ENCODE measurements at regions not wholly inside any gene's neighbourhood (a gene's known extent, or its start where the extent isn't known, plus 50 kb on each side); places are given as distances from the start of the nearest gene placed in this dataset.
"Not testable (repeated sequence)": the region's sequence is repeated elsewhere in the genome, so short reads cannot be mapped to it uniquely, and the experiment has no call there.

DNA sequence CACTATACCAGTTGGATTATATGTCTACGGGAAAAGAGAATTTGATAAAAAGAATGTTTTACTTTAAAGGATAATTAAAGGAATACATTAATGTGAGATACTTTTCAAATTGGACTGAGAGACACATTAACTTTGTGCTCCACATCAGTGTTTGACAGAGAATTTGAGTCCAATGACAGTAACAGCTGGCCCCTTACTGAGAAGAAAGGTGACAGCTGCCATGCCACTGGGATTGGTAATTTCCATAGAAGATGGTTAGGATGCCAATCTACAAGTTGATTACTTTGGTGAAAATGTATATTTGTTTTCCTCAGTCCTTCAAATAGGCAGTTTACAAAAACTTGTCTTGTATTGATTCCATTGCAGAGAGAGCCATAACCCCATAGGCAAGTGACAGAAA is 578.4 kb downstream of the SLCO4C1 start:
- DNase-seq (ENCODE audit: low spot score), result no peak
- Histone ChIP-seq H3K4me1 (ENCODE audit: insufficient read depth, low read length, poor library complexity, severe bottlenecking) (no peaks in the 10 kb centered on the region), H3K27me3 (replicated peaks; ENCODE audit: insufficient read depth, low read depth, low read length, poor library complexity) (no peaks in the 10 kb centered on the region), H3K27ac (ENCODE audit: low read depth, low read length, poor library complexity, severe bottlenecking) (no peak overlapping the region), H3K36me3 (ENCODE audit: insufficient read depth, low read length, poor library complexity, severe bottlenecking) (no peaks in the 10 kb centered on the region), H3K4me3 (ENCODE audit: low read depth, low read length, poor library complexity, severe bottlenecking) (no peak overlapping the region), H3K9me3 (ENCODE audit: low read depth, low read length, poor library complexity, severe bottlenecking) (no peaks in the 10 kb centered on the region)
- POLR2A ChIA-PET (ENCODE audit: low non-redundant PET), result no interaction called here
- intact Hi-C loops (cut with micrococcal nuclease; ENCODE audit: unreplicated experiment), result no loop called here
- CTCF ChIA-PET, result no interaction called here
- BruUV-seq (replicated peaks), result no TSS peak
- no peak for TF ChIP-seq EZH2 (IDR thresholded peaks at IDR 0.05; ENCODE audit: borderline replicate concordance, low read depth, low read length, poor library complexity, severe bottlenecking)
- TF ChIP-seq, protein P1, sequence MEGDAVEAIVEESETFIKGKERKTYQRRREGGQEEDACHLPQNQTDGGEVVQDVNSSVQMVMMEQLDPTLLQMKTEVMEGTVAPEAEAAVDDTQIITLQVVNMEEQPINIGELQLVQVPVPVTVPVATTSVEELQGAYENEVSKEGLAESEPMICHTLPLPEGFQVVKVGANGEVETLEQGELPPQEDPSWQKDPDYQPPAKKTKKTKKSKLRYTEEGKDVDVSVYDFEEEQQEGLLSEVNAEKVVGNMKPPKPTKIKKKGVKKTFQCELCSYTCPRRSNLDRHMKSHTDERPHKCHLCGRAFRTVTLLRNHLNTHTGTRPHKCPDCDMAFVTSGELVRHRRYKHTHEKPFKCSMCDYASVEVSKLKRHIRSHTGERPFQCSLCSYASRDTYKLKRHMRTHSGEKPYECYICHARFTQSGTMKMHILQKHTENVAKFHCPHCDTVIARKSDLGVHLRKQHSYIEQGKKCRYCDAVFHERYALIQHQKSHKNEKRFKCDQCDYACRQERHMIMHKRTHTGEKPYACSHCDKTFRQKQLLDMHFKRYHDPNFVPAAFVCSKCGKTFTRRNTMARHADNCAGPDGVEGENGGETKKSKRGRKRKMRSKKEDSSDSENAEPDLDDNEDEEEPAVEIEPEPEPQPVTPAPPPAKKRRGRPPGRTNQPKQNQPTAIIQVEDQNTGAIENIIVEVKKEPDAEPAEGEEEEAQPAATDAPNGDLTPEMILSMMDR (conservative IDR thresholded peaks at IDR 0.05; ENCODE audit: low read depth, low read length), result no peak

DNA sequence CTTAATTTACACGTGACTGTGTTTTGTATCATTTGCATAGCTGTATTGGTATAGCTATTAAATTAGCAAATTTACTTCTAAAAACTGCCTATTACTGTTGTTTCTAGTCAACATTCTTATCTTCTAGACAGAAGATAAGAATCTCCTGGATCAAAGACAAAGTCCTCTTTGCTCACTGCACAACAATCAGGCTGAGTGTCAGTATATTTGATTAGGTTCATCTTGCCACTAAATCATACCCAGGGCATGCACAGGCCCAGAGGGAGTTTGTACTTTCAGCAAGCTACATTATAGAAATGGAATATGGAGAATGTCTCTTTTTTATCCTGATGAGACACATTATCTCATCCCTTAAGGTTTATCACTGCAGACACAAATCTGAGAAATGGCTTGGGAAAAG is 579.1 kb downstream of the SLCO4C1 start:
- ChIA-PET CTCF (no interaction called here), POLR2A (ENCODE audit: low non-redundant PET) (no interaction called here)
- H3K4me3 ChIP-seq (ENCODE audit: low read depth, low read length, poor library complexity, severe bottlenecking), result no peak overlapping the region
- DNase-seq (ENCODE audit: low spot score), result no peak
- no peaks in the 10 kb centered on the region for H3K36me3 ChIP-seq (ENCODE audit: insufficient read depth, low read length, poor library complexity, severe bottlenecking)
- H3K27me3 ChIP-seq (replicated peaks; ENCODE audit: insufficient read depth, low read depth, low read length, poor library complexity), result no peaks in the 10 kb centered on the region
- TF ChIP-seq, protein P1 (conservative IDR thresholded peaks at IDR 0.05; ENCODE audit: low read depth, low read length), result no peak
- no peak for TF ChIP-seq EZH2 (IDR thresholded peaks at IDR 0.05; ENCODE audit: borderline replicate concordance, low read depth, low read length, poor library complexity, severe bottlenecking)
- BruUV-seq (replicated peaks), result no TSS peak
- no peaks in the 10 kb centered on the region for H3K9me3 ChIP-seq (ENCODE audit: low read depth, low read length, poor library complexity, severe bottlenecking)
- no peak overlapping the region for H3K27ac ChIP-seq (ENCODE audit: low read depth, low read length, poor library complexity, severe bottlenecking)
- intact Hi-C loops (cut with micrococcal nuclease; ENCODE audit: unreplicated experiment), result no loop called here
- H3K4me1 ChIP-seq (ENCODE audit: insufficient read depth, low read length, poor library complexity, severe bottlenecking), result no peaks in the 10 kb centered on the region

DNA sequence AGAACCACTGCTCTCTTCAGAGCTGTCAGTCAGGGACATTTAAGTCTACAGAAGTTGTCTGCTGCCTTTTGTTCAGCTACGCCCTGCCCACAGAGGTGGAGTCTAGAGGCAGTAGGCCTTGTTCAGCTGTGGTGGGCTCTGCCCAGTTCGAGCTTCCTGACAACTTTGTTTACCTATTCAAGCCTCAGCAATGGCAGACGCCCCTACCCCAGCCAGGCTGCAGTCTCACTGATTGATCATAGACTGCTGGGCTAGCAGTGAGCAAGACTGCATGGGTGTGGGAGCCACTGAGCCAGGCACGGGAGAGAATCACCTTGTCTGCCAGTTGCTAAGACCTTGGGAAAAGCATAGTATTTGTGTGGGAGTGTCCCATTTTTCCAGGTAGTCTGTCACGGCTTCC is 580.3 kb downstream of the SLCO4C1 start:
- POLR2A ChIA-PET (ENCODE audit: low non-redundant PET); CTCF ChIA-PET; H3K27me3 ChIP-seq (replicated peaks; ENCODE audit: insufficient read depth, low read depth, low read length, poor library complexity); DNase-seq (ENCODE audit: low spot score); H3K27ac ChIP-seq (ENCODE audit: low read depth, low read length, poor library complexity, severe bottlenecking); H3K4me3 ChIP-seq (ENCODE audit: low read depth, low read length, poor library complexity, severe bottlenecking); H3K36me3 ChIP-seq (ENCODE audit: insufficient read depth, low read length, poor library complexity, severe bottlenecking); BruUV-seq (replicated peaks); H3K4me1 ChIP-seq (ENCODE audit: insufficient read depth, low read length, poor library complexity, severe bottlenecking); H3K9me3 ChIP-seq (ENCODE audit: low read depth, low read length, poor library complexity, severe bottlenecking); intact Hi-C loops (cut with micrococcal nuclease; ENCODE audit: unreplicated experiment): not testable (repeated sequence)

DNA sequence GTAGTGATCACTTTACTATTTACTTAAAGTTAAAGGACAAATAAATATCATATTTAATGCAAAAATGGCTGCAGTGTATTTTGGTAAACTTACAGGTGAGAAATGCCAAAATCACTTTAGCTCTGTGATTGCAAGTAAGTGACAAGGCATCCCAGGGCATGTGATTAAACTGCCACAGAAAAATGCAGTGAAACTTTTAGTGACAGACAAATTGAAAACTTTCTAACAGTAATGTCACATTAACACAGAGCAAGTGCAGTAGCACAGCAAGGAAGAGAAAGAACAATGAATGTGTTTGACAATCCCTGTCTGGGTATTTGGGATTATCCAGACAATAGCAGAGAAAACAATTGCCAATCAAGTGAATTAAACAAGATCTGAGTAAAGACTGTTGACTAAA is 606.8 kb downstream of the SLCO4C1 start:
- Histone ChIP-seq H3K4me3 (ENCODE audit: low read depth, low read length, poor library complexity, severe bottlenecking) (no peak overlapping the region), H3K4me1 (ENCODE audit: insufficient read depth, low read length, poor library complexity, severe bottlenecking) (no peaks in the 10 kb centered on the region), H3K27me3 (replicated peaks; ENCODE audit: insufficient read depth, low read depth, low read length, poor library complexity) (peaks cover 4% of the 10 kb centered on the region), H3K27ac (ENCODE audit: low read depth, low read length, poor library complexity, severe bottlenecking) (no peak overlapping the region), H3K36me3 (ENCODE audit: insufficient read depth, low read length, poor library complexity, severe bottlenecking) (no peaks in the 10 kb centered on the region), H3K9me3 (ENCODE audit: low read depth, low read length, poor library complexity, severe bottlenecking) (no peaks in the 10 kb centered on the region)
- DNase-seq (ENCODE audit: low spot score), result no peak
- no TSS peak for BruUV-seq (replicated peaks)
- ChIA-PET POLR2A (ENCODE audit: low non-redundant PET) (no interaction called here), CTCF (no interaction called here)
- intact Hi-C loops (cut with micrococcal nuclease; ENCODE audit: unreplicated experiment), result no loop called here
- no peak for TF ChIP-seq EZH2 (IDR thresholded peaks at IDR 0.05; ENCODE audit: borderline replicate concordance, low read depth, low read length, poor library complexity, severe bottlenecking)
- TF ChIP-seq, protein P1 (conservative IDR thresholded peaks at IDR 0.05; ENCODE audit: low read depth, low read length), result no peak

Measured in A673 (cell line).